HG02623 (cell line): ENCODE measurements at regions not wholly inside any gene's neighbourhood (a gene's known extent, or its start where the extent isn't known, plus 50 kb on each side); places are given as distances from the start of the nearest gene placed in this dataset.
"Not testable (repeated sequence)": the region's sequence is repeated elsewhere in the genome, so short reads cannot be mapped to it uniquely, and the experiment has no call there.

Experiments used
- ATAC-seq: cut with Tn5 transposase; IDR thresholded peaks from one replicate; pipeline ENCODE4 v1.9.1; 2021; ENCODE audit warnings: moderate library complexity; ENCODE audit not compliant: unreplicated experiment

DNA sequence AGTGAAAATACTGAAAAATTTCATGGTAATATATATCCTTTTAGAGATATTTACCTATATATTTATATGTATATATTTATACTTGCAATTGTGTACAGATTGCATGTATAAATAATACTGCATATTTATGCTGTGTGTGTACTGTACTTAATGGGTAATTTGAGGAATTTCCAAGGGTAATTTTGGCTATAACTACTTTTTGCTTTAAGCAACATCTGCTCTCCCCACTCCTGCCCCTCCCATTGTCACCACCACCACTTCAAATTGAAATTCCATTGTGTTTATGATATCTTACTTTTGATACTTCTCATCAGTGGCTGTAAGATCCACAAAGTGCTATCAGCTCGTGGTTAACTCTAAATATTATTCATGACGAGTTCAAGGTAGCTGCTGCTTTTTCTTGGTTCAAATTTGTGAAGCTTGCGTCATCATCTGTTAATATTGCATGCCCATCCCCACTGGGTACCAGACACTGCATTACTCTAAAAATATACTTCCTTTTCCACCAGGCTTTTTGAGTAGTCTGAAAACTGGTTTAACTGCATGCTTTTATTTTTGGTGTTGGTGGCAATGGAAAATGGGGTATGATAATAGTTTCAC lies 91.7 kb upstream of the MITF start:
- ATAC-seq = no peak

DNA sequence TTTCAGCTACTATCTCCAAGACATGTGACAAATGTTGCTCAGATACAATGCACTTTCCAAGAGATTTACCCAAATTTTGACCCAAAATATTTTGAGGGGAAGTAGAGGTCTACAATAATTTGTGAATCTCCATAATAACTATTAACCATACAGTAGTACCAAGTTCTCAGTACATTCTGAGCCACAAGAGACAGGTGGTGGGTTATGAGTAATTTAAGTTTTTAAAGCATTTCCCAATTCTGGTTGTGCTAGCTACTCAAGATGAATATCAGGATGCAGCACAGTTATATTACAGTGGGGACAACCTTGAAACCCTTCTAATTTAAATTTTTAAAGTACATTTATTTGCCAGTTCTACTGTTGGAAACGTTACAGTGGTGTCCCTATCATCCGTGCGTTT lies 92.2 kb upstream of the MITF start:
- no peak for ATAC-seq

DNA sequence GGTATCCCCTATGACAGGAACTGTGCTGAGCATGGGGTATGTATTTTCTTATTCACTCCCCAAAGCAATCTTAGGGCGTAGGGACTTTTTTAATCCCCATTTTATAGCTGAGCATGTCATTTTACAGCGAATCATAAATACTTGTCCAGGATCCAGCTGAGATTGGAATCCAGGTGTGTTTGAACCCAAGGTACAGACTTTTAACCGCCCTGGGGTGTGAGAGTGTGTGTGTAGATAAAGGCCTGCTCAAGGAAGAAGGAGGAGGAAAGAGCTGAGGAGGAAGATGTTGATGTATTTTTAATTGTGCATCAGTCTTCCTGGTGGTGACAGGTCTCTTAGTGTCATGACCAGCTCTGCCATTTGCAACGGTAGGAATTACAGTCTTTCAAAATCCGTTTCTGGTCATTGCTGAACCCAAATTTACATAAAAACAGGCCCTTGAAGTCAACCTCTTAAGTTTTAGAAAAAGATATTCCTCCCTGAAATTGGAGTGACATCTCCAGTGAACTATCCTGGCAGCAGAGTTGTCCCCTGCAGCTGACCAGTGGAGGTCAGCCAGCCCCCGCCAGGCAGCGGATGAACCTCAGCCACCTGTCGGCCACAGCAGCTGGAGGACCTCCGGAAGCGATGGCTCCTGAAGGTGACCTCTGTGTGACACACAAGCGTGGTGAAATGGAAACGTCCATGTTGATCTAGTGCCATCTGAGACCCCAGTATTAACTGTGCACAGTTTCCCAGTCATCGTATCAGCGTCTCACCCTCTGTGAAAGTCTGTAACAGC lies 92.8 kb upstream of the MITF start:
- no peak for ATAC-seq

DNA sequence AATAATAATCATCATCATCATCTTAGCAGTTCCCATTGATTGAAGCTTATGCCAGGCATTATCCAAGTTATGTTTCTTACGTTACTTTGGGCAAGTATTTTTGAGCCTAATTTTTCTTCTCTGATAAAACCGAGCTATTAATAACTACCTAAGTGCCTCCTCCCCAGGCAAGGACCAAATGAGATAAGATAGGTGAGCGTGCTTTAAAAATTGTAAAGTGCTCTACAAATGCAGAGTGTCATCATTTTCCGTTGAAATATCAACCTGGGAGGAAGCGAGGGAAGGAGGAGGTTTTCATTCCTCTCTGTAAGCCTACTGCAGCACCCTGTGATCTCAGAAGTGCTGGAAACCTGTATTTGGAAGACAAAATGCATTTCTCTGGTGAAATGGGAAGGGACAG lies 96.7 kb upstream of the MITF start:
- no peak for ATAC-seq

DNA sequence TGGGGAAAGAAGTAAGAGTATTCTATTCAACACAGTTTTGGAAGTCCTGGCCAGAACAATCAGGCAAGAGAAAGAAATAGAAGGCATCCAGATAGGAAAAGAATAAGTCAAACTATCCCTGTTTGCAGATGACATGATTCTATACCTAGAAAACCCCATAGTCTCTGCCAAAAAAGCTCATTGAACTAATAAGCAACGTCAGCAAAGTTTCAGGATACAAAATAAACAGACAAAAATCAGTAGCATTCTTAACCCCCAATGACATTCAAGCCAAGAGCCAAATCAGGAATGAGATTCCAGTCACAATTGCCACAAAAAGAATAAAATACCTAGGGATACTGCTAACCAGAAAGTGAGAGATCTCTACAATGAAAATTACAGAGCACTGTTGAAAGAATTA lies 99.4 kb upstream of the MITF start:
- no peak for ATAC-seq

DNA sequence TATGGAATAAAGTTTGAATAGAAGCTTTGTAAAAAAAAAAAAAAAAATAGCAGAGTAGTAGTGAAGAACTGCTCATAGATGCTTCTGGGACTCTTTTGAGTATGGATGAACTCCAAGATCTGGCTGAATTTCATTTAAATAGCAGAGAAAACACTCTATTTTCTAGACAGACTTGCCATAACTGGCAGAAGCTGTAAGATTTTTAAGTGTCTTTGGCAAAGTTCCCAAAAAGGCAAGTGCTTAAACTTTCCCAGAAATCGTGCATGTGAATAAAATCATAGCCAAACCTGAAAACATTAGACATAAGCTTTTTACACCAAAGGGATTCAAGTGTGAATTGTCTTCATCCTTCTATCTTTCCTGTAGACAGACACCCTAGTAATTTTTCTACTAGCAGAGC lies 110.3 kb upstream of the MITF start:
- ATAC-seq = no peak

DNA sequence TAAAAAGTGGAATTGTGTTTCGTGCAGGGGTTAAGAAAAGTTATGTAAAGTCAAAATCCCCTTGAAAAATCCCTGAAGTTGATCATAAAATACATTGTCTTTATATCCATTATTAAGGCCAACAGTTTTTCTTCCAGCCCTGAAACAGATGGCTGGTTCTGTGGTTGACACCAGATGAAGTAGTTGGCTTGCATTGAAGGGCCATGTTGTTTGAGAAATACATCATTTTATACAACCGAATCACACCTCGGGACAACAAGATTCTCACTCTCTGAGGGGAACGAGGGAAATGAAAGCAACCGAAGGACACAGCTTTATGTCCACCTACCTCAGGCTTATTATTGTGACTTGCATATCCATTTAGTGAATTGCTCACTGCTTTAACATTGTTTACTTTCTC lies 126.0 kb upstream of the MITF start:
- no peak for ATAC-seq

DNA sequence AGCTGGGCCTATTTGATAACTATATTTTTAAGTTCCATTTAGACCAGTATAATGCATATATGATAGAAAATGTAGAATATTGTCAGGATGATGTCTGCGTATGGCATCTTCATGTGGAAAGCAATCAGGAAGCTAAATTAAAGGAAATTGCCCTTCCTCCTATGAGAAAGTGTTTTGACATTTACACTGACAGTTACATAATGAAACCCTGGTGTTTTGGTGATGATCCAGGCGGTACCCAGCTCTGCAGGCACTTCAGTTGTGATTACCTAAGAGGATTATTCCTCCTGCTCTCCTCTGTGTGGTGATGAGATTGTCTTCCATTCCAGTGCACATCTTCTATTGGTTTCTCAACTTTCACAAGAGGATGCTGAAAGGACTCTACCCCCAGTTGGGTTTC lies 126.5 kb upstream of the MITF start:
- no peak for ATAC-seq

DNA sequence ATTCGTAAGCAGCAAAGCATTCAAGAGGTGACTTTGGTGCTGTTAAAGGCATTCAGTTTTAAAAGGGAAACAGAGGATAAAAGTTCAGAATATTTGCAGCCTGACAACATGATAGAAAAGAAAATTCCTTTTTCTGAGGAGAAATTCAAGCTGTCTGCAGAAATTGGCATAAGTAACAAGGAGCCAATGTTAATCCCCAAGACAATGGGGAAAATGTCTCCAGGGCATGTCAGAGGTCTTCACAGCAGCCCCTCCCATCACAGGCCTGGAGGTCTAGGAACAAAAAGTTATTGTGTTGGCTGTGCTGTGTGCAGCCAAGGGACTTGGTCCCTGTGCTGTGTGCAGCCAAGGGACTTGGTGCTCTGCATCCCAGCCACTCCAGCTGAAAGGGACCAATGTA lies 129.7 kb upstream of the MITF start:
- not testable (repeated sequence) for ATAC-seq

DNA sequence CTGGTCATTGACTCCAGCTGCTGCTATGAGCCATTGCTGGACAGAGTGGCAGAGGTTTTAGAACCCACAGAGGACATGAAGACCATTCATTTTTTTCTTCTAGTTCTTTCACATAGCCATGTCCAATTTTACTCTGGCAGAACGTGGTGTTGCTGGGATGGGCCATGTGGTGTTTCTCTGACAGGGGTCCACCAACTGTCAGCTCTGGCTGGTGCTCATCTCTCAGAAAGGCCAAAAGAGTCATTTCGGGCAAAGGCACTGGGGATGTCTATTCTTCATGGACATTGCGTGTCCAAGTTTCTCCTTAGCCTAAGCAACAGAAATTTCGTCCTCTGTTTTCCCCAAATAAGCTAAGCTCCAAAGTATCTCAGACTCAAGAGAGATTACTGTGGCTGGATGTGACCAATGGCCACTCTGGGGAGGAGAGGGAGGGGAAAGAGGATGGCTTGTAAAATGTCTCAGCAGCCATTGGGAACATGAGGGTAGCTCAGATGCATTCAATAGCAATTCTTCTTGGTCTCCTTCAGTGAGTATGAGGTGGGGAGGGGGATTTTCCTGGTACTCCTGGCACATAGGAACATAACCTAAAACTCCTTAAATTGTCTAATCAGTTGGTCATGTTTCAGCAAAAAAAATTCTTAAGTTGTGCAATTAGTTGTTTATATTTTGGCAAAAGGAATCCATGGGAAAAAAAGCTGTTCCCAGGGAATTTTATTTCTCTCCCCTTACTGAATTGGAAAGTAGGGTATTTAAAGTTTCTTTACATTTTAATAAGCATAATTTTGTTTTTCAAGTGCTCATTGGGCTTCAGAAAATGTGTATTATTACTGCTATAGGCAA lies 131.6 kb upstream of the MITF start:
- ATAC-seq = no peak

DNA sequence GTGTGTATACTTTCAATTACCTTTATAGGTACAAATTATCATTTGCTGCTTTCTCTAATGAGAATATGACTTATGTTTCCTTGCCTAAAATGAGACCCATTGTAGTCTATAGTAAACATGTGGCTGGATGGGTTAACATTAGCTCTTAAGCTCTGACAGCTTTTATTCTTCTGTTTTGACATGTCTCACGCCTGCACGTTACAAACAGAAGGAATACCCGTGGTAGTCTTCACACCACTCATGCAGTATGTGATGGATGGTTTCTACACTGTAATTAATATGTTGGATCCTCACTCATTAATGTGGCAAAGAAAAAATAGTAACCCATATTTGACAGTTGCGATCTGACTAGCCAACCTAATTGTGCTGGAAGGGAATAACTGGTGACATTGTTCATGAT lies 133.4 kb upstream of the MITF start:
- ATAC-seq = no peak

DNA sequence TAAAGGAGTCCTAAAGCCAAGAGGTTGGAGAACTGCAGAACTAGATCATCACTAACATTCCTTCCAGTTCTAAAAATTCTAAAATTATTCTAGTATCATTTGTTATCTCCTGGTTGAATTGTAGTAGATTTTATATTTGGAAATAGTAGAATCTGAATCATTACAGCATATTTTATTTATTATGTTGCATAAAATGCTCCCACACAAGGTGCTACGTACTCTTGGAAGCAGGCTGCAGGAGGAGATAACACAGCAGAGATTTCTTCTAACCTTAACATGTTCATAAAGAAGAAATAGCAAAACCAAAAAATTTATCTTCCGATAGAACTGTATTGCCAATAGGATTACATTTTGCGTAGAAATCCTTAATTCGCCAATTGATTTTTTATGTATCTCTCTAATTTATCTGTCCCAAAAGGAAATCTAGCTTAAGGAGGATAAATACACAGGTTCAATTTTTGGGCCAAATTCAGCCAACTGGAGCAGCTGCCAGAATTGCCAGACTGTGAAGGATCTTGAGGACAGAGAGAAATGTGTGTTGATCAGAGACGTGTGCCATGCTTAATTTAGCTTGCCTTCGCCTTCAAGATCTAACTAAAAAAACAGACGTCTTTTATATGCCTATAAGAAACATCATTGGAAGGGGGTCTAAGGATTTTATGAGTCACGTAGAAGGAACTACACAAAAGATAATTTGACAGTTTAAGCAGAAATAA lies 134.4 kb upstream of the MITF start:
- no peak for ATAC-seq

DNA sequence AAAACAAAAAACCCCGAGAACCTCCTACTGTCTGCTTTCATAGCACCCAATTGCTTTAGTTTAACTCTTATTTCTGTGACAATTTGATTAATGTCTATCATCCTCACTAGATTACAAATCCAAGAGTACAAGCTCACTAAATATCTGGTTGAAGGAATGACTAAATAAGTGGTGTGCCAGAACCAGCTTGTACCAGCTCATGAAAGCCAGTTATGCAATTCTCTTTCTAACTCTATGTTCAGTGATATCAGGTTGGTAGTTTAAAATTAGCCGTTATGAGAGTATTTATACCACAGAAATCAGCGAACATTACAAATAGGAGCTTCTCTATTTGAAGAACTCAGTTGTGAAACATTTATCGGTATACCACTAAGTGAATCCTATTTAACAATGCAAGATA lies 137.2 kb upstream of the MITF start:
- ATAC-seq = no peak

DNA sequence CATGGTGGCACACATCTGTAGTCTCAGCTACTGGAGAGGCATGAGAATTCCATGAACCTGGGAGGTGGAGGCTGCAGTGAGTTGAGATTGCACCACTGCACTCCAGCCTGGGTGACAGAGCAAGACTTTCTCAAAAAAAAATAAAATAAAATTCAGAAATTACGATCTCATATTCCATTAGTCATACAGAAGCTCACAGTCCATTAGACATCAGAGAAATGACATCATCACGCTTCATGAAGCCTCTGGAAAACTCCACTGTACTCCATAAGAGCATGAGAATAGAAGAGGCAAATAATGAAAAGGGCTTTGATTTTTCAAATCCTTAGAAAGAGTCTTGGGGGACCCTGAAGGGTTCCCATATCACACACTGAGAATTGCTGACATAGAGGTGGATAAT lies 145.0 kb upstream of the MITF start:
- no peak for ATAC-seq

DNA sequence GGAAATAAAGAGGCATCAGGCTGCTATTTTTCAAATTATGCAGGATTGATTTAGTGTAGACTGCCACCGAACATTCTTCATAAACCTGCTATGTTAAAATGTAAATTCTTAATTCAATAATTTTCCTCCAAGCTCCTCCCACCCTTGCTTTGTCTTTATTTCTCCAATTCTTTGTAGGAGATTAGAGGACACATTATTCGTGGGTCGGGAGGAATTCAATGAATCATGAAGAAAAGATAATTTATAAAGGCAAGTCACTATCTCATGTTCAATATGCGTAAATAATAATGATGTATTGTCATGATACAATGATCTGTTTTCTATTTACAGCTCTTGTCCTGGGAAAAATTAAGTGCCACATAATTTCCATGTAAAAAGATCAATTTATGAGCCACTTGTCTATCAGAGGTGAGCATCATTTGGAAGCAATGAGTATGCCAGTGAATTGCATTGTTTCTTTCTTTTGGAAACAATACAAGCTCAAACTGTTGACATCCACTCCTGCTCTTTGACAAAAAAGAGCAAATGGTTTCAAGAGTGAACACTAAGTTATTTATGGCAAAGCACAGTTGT lies 148.0 kb upstream of the MITF start:
- ATAC-seq = no peak

DNA sequence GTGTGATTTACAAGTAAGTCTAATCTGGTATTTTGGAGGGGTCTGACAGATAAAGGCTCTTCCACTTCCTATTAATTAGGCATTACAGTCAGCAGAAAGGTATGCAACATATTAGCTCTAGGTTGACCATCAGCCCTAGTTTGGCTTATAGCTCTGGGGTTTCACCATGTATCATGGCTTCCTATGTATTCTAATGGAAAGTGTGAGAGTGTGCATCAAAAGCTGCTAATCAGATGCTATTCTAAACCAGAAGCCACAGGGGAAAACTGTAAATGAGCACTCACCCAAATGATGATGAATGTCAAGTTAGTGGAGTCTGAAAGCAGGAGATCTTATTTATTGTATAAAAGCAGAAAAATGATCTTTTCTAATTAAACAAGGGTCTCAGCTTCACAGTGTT lies 149.2 kb upstream of the MITF start:
- no peak for ATAC-seq

DNA sequence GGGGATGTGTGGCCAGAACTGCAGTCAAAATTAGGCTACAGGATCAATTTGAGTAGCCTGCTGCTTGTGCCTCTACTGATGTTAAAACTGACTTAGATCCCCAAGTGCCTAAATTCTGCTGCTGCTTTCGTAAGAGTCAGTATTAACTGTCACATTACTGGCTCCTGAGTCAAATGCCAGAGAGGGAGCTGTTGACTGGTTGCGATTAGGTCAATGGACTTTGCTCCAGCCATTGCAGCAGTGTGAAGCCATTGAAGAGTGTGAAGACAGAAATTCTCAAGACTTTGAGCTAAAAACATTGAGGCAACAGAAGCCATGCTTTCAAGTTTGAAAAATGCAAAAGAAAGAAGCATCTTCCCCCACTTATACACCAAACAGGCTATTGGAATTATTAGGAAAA lies 151.1 kb upstream of the MITF start:
- ATAC-seq = no peak

DNA sequence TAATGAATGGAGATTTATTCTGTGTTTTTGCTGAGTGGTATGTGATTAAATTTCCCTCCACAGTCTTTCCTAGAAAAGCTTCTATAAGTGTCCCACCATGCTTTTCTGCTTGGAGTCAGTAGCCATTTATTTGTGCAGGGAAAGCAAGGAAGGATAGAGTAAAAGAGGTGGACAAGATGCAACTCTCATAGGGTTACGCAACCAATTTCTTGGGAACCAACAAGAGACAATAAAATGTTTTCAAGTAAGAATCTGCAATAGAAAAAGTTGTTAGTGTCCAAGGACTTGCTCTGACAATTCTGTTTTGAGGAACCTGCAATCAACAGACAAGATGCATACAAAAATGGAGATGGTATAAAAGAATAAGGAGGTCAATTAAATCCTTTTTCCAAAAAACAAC lies 153.8 kb upstream of the MITF start:
- ATAC-seq = no peak

DNA sequence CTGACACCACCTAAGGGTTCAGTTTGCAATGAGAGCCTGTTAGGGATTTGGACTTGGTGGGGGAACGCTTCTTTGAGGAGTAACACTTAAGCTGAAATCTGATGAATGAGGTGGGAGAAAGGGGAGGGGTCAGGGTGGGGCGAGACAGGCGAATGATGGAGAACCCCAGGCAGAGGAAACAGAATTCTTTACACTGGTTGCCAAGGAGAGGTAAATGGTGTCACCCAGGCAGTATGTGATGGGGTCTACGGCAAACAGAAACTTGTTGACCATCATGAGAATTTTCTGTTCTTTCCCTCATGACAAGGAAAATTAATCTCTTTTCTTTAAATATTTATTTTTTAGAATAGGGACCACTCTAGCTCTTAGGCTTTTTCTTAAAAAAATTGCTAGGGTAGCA lies 157.2 kb upstream of the MITF start:
- ATAC-seq = no peak

DNA sequence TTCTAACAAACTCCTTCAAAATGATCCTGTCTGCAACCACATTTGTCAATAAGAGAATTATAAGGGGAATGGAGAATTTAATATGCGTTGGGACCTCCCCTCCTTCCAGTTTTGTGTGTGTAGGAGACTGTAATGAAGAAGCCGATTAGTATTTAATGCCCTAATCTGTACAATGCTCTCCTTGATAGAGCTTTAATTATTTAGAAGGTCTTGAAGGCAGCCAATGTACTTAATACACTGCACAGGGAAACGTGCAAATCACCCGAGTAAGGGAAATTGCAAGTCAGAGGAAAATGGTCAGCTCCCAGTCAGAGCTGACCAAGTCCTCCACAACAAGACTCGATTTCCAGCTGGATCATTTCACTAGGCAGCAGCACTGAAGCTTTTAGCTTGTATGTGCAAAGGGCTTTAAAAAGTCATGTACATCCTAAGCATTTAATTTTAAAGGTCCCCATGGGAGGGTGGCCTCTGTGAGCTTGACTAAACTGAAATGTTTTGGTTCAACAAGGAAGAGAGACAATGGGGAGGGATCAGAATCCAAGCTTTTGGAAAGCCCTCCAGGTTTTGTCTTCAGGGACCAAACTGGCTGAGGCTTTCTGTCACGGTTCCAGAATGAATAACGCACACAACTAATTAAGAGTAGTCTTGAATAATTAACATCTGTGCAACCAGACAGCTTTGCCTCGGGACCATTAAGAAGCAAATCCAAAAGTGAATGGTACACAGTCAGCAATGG lies 159.8 kb upstream of the MITF start:
- ATAC-seq = no peak
